MCF 10A (cell line): ENCODE measurements at regions not wholly inside any gene's neighbourhood (a gene's known extent, or its start where the extent isn't known, plus 50 kb on each side); places are given as distances from the start of the nearest gene placed in this dataset.

Experiments
- BruUV-seq: library from RNA; stranded (reverse); fragments of 400-500 nt; replicated peaks from 2 replicates; lab custom pipeline; 2021; lab: Mats Ljungman, UMichigan
- CTCF ChIA-PET: fragments of 300-600 bp; sonication (Branson Sonifier 250); formaldehyde crosslinking; extraction: SDS; loops from one replicate; lab custom pipeline; 2021; ENCODE audit warnings: antibody characterized with exemption, inconsistent platforms; lab: Yijun Ruan, JAX
- POLR2A ChIA-PET: fragments of 300-600, 350-650 bp; sonication (Branson Sonifier 250); formaldehyde crosslinking; extraction: SDS; loops from one replicate; lab custom pipeline; 2020; ENCODE audit warnings: antibody characterized with exemption, inconsistent platforms; lab: Yijun Ruan, JAX
- DNase-seq: peaks from one replicate; pipeline ENCODE4 v3.0.0-alpha.2; 2018; ENCODE audit not compliant: unreplicated experiment
- H3K27ac Mint-ChIP-seq: one replicate; pipeline ENCODE4 v1.8.0; 2022; ENCODE audit warnings: mild to moderate bottlenecking, low read depth, mixed read lengths; ENCODE audit not compliant: unreplicated experiment
- H3K27me3 Mint-ChIP-seq: one replicate; pipeline ENCODE4 v1.8.0; 2022; ENCODE audit warnings: mixed read lengths; ENCODE audit not compliant: insufficient read depth, unreplicated experiment
- H3K36me3 Mint-ChIP-seq: one replicate; pipeline ENCODE4 v1.8.0; 2022; ENCODE audit warnings: mild to moderate bottlenecking, moderate library complexity, mixed read lengths; ENCODE audit not compliant: insufficient read depth, unreplicated experiment
- H3K4me1 Mint-ChIP-seq: one replicate; pipeline ENCODE4 v1.8.0; 2022; ENCODE audit warnings: mixed read lengths; ENCODE audit not compliant: insufficient read depth, unreplicated experiment
- H3K4me3 Mint-ChIP-seq: one replicate; pipeline ENCODE4 v1.8.0; 2022; ENCODE audit warnings: mild to moderate bottlenecking, moderate library complexity, mixed read lengths; ENCODE audit not compliant: unreplicated experiment
- H3K9me3 Mint-ChIP-seq: one replicate; pipeline ENCODE4 v1.8.0; 2022; ENCODE audit warnings: mixed read lengths; ENCODE audit not compliant: unreplicated experiment
- intact Hi-C: fragments of 100-400 bp; cut with micrococcal nuclease; formaldehyde crosslinking; loops from 2 replicates; pipeline ENCODE4 v1.14.1; 2022
- TF ChIP-seq, protein P1 (sequence below): fragments of 200-600 bp; IDR thresholded peaks from one replicate; pipeline ENCODE4 v1.8.0; 2022; ENCODE audit warnings: antibody characterized with exemption, mild to moderate bottlenecking; ENCODE audit not compliant: unreplicated experiment

DNA sequence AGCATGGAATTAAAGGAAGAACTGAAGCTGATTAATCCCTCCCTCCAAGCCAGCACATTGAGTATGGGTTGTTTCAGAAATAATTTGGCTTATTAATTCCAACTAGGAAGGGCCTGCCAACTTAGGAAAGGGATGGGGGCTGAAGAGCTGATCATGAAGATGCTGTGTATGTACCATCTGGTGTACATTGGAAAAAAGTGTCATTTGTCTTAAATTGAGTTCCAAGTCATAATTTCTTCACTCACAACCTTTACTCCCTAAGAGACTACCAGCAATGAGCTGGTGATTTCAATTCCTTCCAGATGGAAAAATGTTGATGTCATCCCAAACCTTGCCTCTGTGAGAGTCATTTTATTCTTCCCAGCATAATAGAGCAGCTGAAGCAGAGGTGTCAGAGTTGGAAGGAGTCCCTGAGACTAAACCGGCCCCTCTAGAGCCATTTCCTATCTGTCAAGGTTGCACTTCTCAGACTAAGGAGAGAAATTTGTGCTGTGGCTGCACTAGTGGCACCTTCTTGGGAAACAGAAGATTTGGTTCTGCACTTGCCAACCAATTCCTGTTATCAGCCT lies 79.4 kb downstream of the GTPBP8 start:
- ChIA-PET POLR2A (no interaction called here), CTCF (interaction anchor here (1.2 to 1.5 kb wide), 4 partner anchors 29 to 217 kb away, joined by 3 to 6 read pairs (median 4); no protein-coding TSS in a partner anchor)
- H3K4me1 Mint-ChIP-seq = peaks cover 6% of the 10 kb centered on the region
- H3K36me3 Mint-ChIP-seq = no peaks in the 10 kb centered on the region
- no TSS peak for BruUV-seq
- TF ChIP-seq, protein P1, sequence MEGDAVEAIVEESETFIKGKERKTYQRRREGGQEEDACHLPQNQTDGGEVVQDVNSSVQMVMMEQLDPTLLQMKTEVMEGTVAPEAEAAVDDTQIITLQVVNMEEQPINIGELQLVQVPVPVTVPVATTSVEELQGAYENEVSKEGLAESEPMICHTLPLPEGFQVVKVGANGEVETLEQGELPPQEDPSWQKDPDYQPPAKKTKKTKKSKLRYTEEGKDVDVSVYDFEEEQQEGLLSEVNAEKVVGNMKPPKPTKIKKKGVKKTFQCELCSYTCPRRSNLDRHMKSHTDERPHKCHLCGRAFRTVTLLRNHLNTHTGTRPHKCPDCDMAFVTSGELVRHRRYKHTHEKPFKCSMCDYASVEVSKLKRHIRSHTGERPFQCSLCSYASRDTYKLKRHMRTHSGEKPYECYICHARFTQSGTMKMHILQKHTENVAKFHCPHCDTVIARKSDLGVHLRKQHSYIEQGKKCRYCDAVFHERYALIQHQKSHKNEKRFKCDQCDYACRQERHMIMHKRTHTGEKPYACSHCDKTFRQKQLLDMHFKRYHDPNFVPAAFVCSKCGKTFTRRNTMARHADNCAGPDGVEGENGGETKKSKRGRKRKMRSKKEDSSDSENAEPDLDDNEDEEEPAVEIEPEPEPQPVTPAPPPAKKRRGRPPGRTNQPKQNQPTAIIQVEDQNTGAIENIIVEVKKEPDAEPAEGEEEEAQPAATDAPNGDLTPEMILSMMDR = no peak
- no peak overlapping the region for H3K4me3 Mint-ChIP-seq
- no peak overlapping the region for H3K27ac Mint-ChIP-seq
- DNase-seq = no peak
- peaks cover 8% of the 10 kb centered on the region for H3K9me3 Mint-ChIP-seq
- H3K27me3 Mint-ChIP-seq = no peaks in the 10 kb centered on the region
- intact Hi-C loops = no loop called here

DNA sequence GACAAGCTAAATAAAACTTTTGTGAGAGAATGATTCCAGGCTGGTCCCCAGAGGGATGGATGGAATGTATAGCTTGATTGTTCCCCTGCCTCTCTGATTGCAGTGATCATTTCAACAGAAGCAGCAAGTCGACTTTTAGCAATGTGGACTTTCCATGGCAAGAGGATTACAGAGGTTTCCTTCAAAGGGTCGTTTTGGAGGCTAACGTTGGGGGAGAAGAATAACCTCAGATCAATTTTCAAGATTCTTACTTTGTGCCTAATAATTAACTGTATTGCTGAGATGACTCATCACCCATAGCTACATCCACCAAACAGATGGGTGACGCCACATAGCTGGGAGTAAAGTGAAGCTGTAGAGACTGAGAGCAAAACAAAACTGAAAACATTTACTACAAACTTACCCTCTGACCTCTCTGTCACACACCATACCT lies 79.9 kb downstream of the GTPBP8 start:
- intact Hi-C loops = no loop called here
- TF ChIP-seq, protein P1 = no peak
- H3K4me1 Mint-ChIP-seq = peaks cover 6% of the 10 kb centered on the region
- no TSS peak for BruUV-seq
- no peak overlapping the region for H3K27ac Mint-ChIP-seq
- H3K9me3 Mint-ChIP-seq = peaks cover 8% of the 10 kb centered on the region
- H3K4me3 Mint-ChIP-seq = no peak overlapping the region
- no peak for DNase-seq
- ChIA-PET CTCF (interaction anchor here (1.2 to 1.3 kb wide), 2 partner anchors 30 to 217 kb away, joined by 3 to 6 read pairs; no protein-coding TSS in a partner anchor), POLR2A (interaction anchor here (0.6 kb wide), 1 partner anchor 127 kb away, joined by 3 read pairs; no protein-coding TSS in a partner anchor)
- H3K36me3 Mint-ChIP-seq = no peaks in the 10 kb centered on the region
- H3K27me3 Mint-ChIP-seq = no peaks in the 10 kb centered on the region

DNA sequence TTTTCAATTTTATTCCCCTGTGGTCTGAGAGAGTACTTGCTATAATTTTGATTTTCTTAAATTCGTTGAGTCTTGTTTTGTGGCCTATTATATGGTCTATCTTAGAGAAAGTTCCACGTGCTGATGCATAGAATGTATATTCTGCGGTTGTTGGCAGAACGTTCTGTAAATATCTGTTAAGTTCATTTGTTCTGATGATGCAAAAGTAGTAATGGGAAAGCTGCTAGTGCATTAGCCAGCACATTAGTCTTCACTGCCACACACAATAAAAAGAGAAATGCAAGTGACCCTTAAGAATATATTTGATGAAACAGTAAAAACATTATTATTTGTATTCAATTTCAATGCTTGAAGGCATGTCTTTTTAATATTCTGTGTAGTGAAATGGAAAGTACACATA lies 84.8 kb downstream of the GTPBP8 start:
- BruUV-seq = no TSS peak
- no peaks in the 10 kb centered on the region for H3K9me3 Mint-ChIP-seq

More for the DNA sequence above, 84.8 kb downstream of the GTPBP8 start:
- H3K36me3 Mint-ChIP-seq = no peaks in the 10 kb centered on the region
- TF ChIP-seq, protein P1 = no peak
- H3K4me3 Mint-ChIP-seq = no peak overlapping the region
- no peak overlapping the region for H3K27ac Mint-ChIP-seq
- intact Hi-C loops = no loop called here
- DNase-seq = no peak
- peaks cover 10% of the 10 kb centered on the region for H3K4me1 Mint-ChIP-seq
- H3K27me3 Mint-ChIP-seq = no peaks in the 10 kb centered on the region
- POLR2A ChIA-PET = no interaction called here
- CTCF ChIA-PET = interaction anchor here (1.4 kb wide), 1 partner anchor 20 kb away, joined by 3 read pairs; no protein-coding TSS in a partner anchor
